NOMO-1 (cell line): ENCODE measurements at regions not wholly inside any gene's neighbourhood (a gene's known extent, or its start where the extent isn't known, plus 50 kb on each side); places are given as distances from the start of the nearest gene placed in this dataset.

Experiments used
- DNase-seq, 2 experiments: peaks; one replicate each; lab custom pipeline; 2025; ENCODE audit not compliant: unreplicated experiment in 2 of 2; lab: John Stamatoyannopoulos, UW

DNA sequence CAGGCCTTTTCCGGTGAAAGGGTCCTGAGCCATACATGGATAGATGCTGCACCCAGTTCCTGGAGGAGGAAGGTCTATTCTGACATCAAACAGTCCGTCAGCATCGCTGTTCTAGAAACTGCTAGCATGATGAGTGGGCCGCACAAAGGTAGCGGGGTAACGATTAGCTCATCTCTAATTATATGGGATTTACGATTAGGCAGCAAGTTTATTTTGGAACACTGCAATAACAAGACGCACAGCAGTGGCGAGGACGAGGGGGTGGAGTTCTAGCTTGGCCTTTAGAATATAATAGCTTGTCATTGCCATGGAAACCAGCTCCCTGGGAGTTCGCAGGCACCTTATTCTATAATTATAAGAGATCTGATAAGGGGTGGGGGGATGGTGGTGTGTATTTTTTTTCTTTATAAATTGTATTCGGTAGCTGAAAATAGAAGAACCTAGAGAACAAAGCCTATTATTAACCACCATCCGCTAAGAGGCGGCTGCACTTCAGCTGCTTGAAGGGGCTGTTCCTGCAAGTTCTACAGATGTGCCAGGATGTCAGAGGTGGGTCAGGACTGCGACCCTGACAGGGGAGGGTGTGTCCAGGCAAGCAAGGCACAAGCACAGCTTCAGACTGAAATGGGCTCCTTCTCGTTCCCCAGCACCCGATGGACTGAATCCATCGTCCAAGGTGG is 311.0 kb downstream of the AGTPBP1 start:
- DNase-seq: no peak

DNA sequence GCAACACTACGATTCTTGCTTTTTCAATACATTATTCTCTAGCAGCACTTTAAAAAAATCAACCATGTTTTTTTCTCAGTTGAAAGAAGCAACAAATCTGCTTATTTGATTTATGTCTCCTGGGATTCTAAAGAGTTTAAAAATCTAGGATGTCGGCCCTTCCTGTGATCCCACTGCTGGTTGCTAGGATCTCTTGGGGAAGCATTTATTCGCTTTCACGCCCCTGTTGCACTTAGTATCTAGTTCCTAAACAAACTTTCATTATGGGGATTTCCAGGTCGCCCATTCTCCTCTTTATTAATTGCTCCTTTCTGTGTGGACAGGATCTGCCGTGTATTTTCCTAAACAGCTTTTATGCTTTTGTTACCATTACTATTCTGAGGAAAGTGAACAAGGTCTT is 313.5 kb downstream of the AGTPBP1 start:
- no peak for DNase-seq

DNA sequence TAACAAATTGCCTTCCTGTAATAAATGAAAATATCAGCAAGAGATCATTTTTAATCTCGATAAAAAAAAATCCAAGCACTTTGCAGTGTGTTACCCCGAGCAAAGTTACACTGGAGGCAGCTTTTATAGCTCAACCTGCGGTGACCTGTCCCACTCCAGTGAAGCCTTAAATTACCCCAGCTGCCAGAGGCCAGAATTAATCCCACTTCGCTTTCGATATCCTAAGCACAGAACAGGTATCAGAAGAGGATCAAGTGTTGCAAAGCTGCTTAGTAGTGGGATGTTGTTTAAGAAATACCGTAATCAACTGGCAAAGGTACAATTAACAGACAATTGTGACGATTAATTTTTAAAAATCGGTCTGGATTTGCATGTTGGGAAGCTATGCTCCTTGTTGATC is 314.0 kb downstream of the AGTPBP1 start:
- DNase-seq: no peak

DNA sequence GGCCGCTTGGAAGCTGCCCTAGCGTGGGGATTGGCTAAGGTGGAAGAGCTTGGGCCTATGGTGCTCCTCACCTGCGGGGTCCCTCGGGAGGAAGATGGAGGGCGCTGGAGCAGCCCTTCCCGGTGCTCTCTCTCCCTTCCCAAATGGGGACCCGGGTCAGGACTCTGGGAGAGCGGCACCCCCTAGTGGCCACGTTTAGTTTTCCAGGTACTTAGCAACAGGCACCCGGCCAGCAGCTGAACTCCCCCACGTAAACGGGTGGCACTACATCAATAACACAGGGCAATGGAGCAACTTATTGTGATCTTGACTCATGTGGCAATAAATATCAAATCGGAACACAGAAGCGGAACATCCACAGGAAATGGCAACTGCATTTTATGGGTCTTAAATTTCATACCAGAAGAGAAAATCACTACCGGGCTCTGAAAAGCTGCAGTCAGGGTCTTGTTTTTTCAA is 316.6 kb downstream of the AGTPBP1 start:
- peak; percentile 1 to 7 for DNase-seq

DNA sequence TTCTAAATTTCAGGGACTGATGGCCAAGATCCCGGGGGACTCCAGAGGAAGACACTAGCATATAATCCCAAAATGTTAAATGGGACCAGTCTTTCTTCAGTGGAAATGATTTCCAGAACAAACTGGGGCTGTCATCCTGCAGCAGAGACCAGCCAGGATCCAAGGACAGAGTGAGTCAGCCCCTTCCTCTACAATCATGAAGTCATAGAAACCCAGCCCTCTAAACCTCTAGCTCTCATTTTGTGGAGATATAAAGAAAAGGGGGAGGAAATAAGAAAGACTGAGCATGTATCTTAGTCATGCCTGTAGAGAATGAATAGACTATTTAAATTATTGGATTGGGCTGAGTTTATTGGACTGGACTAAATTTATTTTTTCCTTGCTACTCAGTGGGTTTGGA is 318.3 kb downstream of the AGTPBP1 start:
- DNase-seq: no peak

DNA sequence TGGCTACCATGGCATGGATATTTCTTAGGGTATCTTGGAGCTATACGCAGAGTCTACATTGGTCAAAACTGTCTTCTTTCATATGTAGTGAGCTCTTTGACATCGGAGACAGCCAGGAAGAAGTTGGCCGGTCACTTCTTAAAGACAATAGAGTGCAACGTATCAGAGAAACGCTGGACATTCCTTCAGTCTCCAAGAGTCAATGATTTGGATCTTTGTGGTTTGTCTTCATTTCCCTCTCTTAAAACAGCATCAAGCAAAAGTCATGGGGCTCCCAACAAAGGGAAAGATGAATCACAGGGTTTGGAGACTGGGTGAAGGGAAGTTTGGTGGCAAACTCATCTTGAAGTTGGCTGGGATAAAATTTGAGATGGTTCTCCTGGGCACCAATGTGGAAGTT is 320.1 kb downstream of the AGTPBP1 start:
- DNase-seq: no peak

DNA sequence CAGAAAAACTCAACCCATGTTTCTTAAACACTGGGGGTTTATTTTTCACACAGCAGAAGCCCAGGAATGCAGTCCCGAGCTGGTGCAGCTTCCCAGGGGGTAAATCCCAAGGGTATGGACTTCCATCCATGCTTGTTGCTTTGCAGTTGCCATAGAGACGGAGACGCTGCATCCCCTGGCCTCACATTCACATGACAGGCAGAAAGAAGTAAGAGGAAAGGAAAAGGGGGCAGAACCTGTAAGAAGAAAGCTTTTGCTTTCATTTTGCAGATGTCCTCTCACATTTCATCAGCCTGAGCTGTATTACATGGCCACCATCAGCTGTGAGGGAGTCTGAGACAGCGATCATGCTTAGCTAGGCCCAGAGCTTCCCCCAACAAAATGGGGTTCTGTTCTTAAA is 321.0 kb downstream of the AGTPBP1 start:
- DNase-seq: no peak

DNA sequence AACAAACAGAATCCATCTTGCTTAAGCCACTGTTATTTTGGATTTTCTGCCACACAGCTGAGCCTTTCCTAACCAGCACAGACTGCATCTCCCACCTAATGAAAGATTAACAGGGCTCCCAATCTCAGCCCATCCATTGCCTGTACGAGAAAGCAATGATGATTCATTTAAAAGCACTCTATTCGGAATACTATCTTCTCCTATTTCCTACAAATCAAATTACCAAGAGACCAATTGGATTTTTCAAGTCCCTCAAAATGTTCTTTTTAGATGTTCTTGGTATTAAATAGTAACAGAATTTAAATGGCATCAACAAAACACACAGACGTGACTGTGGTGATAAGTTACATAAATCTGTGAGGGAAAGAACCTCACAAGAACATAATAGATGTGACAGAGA is 324.1 kb downstream of the AGTPBP1 start:
- DNase-seq: no peak

DNA sequence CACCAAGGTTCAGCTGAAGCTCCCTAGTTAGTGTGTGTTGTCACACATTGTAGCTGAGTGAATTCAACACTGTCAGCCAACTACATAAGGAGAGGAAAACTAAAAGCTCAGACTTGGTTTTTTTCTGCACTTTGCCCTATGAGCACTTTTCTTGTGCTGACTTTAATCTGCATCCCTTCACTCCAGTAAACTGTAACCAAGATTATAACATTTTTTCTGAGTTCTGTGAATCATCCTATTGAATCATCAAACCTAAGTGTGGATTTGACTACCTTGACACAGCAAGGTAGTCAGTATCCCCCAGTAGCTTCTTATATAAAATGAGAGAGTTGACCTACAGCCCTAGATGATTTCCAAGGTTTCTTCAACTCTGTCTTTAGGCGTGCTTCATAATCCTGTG is 325.0 kb downstream of the AGTPBP1 start:
- no peak for DNase-seq

DNA sequence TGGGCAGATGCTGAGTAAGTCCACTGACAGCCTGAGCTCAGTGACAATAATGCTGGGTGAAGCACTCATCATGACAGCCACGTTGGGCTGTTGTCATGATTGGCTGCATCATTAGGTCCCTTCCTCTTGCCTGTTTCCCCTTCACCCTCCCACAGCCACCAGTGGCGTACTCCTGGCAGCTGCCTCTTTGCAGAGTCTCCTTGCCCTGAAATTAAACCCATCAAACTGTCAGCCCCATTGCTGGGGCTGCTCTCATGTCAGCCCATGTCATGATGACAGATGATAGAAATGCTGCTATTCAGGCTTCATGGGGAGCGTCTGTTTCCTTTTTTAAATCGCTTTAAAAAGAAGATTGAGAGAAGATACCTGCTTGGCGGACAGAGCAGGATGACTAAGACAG is 327.4 kb downstream of the AGTPBP1 start:
- no peak for DNase-seq

DNA sequence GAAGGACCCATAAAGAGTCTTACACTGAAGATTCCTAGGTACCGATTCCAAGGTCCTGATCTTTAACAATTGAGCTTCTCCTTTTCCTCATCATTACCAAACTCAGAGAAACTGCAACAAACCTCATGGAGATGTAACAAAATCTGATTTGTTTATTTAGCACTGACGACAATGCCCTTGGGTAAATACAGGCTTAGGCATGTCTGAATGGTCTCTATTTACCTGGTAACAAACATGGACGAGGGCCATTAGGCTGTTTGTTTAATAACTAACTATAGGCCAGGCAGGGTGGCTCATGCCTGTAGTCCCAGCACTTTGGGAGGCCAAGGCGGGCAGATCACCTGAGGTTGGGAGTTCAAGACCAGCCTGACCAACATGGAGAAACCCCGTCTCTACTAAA is 333.3 kb downstream of the AGTPBP1 start:
- DNase-seq: no peak

DNA sequence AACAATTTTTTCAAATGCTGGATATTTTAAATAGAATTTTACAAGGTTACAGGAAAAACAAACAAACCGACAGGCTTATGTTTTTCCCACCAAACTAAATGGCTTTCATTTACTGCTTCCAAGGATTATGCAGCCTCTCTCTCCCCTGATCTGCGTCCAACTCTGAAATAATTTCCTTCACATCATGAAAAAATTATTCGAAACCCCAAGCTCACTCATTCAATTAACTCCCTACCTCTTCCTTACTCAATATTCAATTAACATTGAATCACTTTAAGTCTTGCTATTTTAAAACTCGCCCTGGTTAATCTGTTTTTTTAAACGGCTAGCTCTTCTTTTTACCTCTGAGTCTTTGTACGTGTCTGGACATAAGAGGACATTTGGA is 336.2 kb downstream of the AGTPBP1 start:
- DNase-seq: no peak

DNA sequence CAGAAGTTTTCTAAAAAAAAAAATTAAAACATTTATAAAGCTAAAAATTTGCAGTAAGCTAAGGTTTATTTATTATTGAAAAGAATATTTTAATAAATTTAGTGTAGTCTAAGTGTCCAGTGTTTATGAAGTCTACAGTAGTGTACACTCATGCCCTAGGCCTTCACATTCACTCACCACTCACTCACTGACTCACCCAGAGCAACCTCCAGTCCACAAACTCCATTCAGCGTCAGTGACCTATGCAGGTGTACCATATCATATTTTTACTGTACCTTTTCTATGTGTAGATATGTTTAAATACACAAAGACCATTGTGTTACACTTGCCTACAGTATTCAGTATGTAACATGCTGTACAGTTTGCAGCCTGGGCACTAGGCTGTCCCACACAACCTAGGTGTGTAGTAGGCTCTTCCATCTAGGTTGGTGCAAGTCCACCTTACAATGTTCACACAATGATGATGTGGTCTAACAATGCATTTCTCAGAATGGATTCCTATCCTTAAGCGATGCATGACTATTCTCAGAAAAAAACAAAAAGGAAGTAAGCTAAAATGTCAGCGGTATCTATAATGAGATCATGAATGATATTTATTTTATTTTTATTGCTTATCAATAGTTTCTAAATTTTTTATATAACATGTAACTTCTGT is 336.7 kb downstream of the AGTPBP1 start:
- DNase-seq: no peak

DNA sequence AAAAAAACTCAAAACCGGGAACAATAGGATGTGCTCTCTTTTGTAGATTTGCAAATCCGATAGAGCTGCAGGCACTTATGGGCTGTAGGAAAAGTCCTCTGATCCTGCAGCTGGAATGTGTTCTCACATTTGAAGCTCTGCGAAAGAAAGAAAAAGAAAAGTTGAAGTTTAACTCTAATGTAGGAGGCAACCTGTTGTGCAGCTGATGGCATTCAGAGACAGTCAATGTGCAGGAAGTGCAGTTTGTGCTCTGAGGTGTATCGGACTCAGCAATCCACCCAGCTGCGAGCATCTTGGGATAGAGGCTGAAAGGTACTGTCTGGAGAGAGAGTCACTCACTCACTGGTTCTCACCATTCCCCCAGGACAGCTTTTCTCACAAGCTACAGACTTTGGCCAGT is 339.2 kb downstream of the AGTPBP1 start:
- no peak for DNase-seq

DNA sequence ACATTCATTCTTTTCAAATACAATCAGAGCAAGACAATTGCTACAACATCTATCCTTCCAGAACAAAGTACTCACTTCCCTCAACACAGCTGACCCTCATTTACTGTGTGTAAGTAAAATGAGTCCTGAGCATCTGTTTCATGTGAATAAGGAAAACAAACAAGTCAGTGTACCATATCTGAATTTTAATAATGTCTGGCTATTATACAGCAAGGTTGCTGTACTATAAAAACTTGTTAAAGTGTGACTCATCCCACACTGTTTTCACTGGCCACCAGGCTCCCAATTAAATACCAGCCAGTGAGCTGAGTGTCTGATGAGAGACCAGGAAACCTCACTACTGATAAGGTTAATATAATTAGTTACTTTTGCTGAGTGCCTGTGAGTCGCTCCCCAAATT is 339.8 kb downstream of the AGTPBP1 start:
- DNase-seq: no peak

DNA sequence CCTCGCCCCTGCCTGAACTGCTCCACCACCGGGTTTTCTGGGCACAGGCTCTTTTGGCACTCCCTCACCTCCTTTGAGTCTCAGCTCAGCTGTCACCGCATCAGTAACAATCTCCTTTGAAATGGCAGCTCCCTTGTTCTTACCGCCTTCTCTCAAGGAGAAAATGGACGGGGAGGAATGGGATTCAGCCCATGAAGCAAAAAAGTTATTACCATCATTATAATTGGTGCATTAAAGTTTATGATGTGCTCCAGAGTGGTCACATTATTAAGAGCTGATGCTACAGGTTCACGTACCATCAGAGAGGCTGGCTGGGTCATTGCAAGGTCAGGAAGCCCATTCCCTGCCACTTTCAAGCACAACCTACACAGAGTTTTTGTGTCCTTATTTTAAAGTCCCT is 344.7 kb downstream of the AGTPBP1 start:
- no peak for DNase-seq

DNA sequence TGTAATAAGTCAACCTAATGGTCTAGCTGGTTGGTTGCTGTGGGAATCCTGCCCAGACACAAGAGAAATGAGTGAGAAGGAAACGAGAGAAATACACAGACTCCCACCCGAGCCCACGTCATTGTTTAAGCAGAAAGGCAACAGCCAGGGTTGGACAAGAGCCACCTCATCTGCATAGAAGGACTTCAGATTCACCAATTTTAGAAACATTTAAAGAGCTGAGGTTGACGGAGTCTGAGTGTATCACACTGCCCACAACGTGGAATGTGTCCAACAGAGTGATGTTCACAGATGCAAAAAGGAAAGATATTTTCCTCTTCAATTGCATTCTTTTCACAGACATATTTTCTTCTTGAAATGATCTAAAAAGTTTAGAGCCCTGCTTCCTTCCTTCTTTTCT is 349.5 kb downstream of the AGTPBP1 start:
- DNase-seq: no peak

DNA sequence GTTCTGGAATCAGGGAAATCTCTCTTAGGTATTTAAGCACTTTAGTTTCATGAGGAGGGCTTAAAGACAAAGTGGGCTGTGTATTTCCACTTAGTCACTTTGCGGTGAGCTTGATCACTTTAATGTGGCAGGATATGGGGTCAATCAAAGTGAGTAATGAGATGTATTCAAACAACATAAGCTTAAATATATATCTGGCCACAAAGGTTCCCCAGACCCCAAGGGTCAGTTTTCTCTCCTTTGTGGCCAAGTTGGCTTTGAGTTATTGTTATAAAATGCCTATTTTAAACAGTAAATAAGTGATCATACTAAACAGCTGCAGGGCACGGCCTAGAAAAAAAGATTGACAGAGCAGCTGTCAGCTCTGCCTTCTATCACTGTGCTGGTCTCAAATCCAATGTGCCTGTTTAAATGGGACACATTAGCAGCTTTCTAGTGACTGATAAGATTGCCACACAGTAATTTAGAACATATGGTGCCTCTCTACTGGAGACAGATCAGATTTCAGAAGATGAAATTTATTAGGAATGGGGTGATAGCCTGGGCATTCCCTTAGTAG is 363.9 kb downstream of the AGTPBP1 start:
- DNase-seq: no peak

DNA sequence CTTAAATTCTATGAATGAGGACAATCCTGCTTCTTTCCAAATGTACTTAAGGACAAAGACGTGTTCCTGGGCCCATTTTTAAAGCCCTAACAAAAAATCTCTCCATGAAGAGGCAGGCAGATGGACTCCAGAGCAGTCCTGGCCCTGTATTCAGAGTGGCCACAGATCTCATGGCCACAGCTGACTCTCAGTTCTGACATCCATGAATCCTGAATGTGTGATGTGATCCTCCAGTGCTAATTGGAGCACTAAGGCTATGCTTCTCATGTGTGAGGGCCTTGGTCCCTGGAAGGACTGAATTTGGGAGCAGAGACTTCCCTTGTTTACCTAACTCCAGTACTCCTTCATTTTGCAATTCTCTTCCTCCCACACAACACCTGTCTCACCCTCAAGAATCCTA is 373.0 kb downstream of the AGTPBP1 start:
- DNase-seq: no peak

DNA sequence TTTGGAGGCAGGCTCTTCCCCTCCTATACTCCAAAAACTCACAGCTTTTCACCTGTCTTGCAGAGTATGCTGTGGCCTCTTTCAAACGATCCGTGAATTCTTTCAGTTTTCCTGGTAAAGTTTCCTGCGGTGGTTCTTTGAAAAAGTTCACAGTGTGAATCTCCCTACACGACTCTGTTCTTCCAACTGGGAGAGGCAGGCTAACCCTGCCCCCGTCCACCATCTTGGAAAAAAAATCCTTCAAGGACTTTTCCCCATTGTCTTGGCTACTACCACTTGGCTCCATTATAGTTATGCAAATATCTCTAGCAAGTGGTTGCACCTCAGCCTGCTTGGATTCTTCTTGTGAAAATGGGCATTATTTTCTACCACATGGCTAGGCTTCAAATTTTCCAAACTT is 382.6 kb downstream of the AGTPBP1 start:
- no peak for DNase-seq

DNA sequence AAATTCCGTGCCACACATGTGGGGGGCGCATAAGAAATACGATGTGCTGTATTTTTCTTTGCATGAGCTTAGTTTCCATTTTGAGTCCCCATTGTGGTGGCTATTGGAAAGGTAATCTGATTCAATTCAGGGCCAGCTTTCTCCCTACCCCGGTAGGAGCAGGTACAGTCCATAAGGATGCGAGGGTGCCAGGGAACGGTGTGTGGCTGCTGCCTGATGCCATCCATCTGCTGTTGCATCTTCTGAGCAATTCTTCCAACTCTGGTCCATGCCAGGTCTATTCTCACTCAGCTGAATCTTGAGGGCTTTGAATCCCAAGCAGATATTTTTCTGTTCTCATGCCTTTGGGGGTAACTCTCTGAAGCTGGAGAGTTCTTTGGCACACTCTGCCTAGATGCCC is 392.7 kb downstream of the AGTPBP1 start:
- DNase-seq: no peak

DNA sequence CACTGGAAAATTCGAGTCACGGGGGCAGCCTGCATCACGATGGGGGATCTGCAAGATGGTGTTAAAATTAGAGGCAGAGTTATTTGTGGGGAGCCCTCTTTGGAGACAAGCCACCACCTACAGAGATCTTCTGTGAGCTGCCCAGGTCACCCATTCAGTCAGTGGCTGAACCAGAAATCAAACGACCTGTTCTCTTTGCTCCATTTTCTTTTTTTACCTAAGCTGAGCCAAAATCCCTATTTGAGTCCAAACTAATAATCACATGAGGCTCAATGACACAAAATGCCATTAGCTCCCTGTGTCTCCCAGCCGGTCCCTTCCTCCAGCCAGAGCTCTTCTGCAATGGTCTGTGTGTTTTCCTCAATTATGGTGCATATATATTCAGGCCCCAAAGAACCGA is 394.2 kb downstream of the AGTPBP1 start:
- DNase-seq: no peak
